ENCODE measurements at regions not wholly inside any gene's neighbourhood (a gene's known extent, or its start where the extent isn't known, plus 50 kb on each side); places are given as distances from the start of the nearest gene placed in this dataset.

GRCh38 chr2:88843651-88844050, 152.2 kb downstream of the RPIA start:
- peaks cover 60% of the 10 kb centered on the region for H3K27me3 ChIP-seq (replicated peaks; ENCODE audit: insufficient read depth, low read depth, low read length, poor library complexity)
- no TSS peak for BruUV-seq (replicated peaks)
- H3K36me3 ChIP-seq (ENCODE audit: insufficient read depth, low read length, poor library complexity, severe bottlenecking), result no peaks in the 10 kb centered on the region
- ChIA-PET CTCF (no interaction called here), POLR2A (ENCODE audit: low non-redundant PET) (no interaction called here)
- no peak for TF ChIP-seq EZH2 (IDR thresholded peaks at IDR 0.05; ENCODE audit: borderline replicate concordance, low read depth, low read length, poor library complexity, severe bottlenecking)
- no peak for TF ChIP-seq CTCF (conservative IDR thresholded peaks at IDR 0.05; ENCODE audit: low read depth, low read length)
- no peak overlapping the region for H3K27ac ChIP-seq (ENCODE audit: low read depth, low read length, poor library complexity, severe bottlenecking)
- no peak for DNase-seq (ENCODE audit: low spot score)
- H3K9me3 ChIP-seq (ENCODE audit: low read depth, low read length, poor library complexity, severe bottlenecking), result no peaks in the 10 kb centered on the region
- no peaks in the 10 kb centered on the region for H3K4me1 ChIP-seq (ENCODE audit: insufficient read depth, low read length, poor library complexity, severe bottlenecking)
- intact Hi-C loops (cut with micrococcal nuclease; ENCODE audit: unreplicated experiment), result no loop called here
- H3K4me3 ChIP-seq (ENCODE audit: low read depth, low read length, poor library complexity, severe bottlenecking), result no peak overlapping the region

- no TSS peak for BruUV-seq (replicated peaks)
- H3K27ac ChIP-seq (ENCODE audit: low read depth, low read length, poor library complexity, severe bottlenecking), result no peak overlapping the region
- no peaks in the 10 kb centered on the region for H3K9me3 ChIP-seq (ENCODE audit: low read depth, low read length, poor library complexity, severe bottlenecking)
- POLR2A ChIA-PET (ENCODE audit: low non-redundant PET), result no interaction called here
- H3K36me3 ChIP-seq (ENCODE audit: insufficient read depth, low read length, poor library complexity, severe bottlenecking), result no peaks in the 10 kb centered on the region
- intact Hi-C loops (cut with micrococcal nuclease; ENCODE audit: unreplicated experiment), result no loop called here
- no peak for DNase-seq (ENCODE audit: low spot score)
- CTCF ChIA-PET, result no interaction called here
- peaks cover 64% of the 10 kb centered on the region for H3K27me3 ChIP-seq (replicated peaks; ENCODE audit: insufficient read depth, low read depth, low read length, poor library complexity)
- H3K4me3 ChIP-seq (ENCODE audit: low read depth, low read length, poor library complexity, severe bottlenecking), result no peak overlapping the region
- TF ChIP-seq EZH2 (IDR thresholded peaks at IDR 0.05; ENCODE audit: borderline replicate concordance, low read depth, low read length, poor library complexity, severe bottlenecking), result no peak
- TF ChIP-seq CTCF (conservative IDR thresholded peaks at IDR 0.05; ENCODE audit: low read depth, low read length), result no peak
- H3K4me1 ChIP-seq (ENCODE audit: insufficient read depth, low read length, poor library complexity, severe bottlenecking), result no peaks in the 10 kb centered on the region
Observed at GRCh38 chr2:88844960-88845359, 153.5 kb downstream of the RPIA start.

GRCh38 chr2:88845772-88846661, 154.5 kb downstream of the RPIA start:
- TF ChIP-seq EZH2 (IDR thresholded peaks at IDR 0.05; ENCODE audit: borderline replicate concordance, low read depth, low read length, poor library complexity, severe bottlenecking) (no peak), CTCF (conservative IDR thresholded peaks at IDR 0.05; ENCODE audit: low read depth, low read length) (no peak)
- H3K4me3 ChIP-seq (ENCODE audit: low read depth, low read length, poor library complexity, severe bottlenecking), result no peak overlapping the region
- POLR2A ChIA-PET (ENCODE audit: low non-redundant PET), result no interaction called here
- peaks cover 62% of the 10 kb centered on the region for H3K27me3 ChIP-seq (replicated peaks; ENCODE audit: insufficient read depth, low read depth, low read length, poor library complexity)
- BruUV-seq (replicated peaks), result no TSS peak
- H3K36me3 ChIP-seq (ENCODE audit: insufficient read depth, low read length, poor library complexity, severe bottlenecking), result no peaks in the 10 kb centered on the region
- DNase-seq (ENCODE audit: low spot score), result no peak
- CTCF ChIA-PET, result no interaction called here
- no peaks in the 10 kb centered on the region for H3K9me3 ChIP-seq (ENCODE audit: low read depth, low read length, poor library complexity, severe bottlenecking)
- H3K4me1 ChIP-seq (ENCODE audit: insufficient read depth, low read length, poor library complexity, severe bottlenecking), result no peaks in the 10 kb centered on the region
- intact Hi-C loops (cut with micrococcal nuclease; ENCODE audit: unreplicated experiment), result no loop called here
- H3K27ac ChIP-seq (ENCODE audit: low read depth, low read length, poor library complexity, severe bottlenecking), result no peak overlapping the region

All from A673 (cell line).